ENCODE measurements at regions not wholly inside any gene's neighbourhood (a gene's known extent, or its start where the extent isn't known, plus 50 kb on each side); places are given as distances from the start of the nearest gene placed in this dataset.

GRCh38 chr17:22503322-22503899 lies 811.1 kb downstream of the KCNJ18 start:
- no peak for TF ChIP-seq PKNOX1 (IDR thresholded peaks at IDR 0.05)
- TF ChIP-seq FOXK2 (IDR thresholded peaks at IDR 0.05) = no peak
- no peak for TF ChIP-seq SP1 (IDR thresholded peaks at IDR 0.05)
- no peak for TF ChIP-seq NFRKB (IDR thresholded peaks at IDR 0.05)
- no peak for TF ChIP-seq HDGF (IDR thresholded peaks at IDR 0.05; ENCODE audit: borderline replicate concordance)
- no peak for TF ChIP-seq SUZ12 (IDR thresholded peaks at IDR 0.05)
- no peak for TF ChIP-seq ELF4 (IDR thresholded peaks at IDR 0.05)
- no peak for TF ChIP-seq FOXA1 (IDR thresholded peaks at IDR 0.05)
- TF ChIP-seq LEF1 (IDR thresholded peaks at IDR 0.05; ENCODE audit: borderline replicate concordance) = no peak
- TF ChIP-seq L3MBTL2 (conservative IDR thresholded peaks at IDR 0.05) = no peak
- no peak for TF ChIP-seq CTBP1 (IDR thresholded peaks at IDR 0.05; ENCODE audit: borderline replicate concordance)
- TF ChIP-seq BHLHE40 (IDR thresholded peaks at IDR 0.05; ENCODE audit: borderline replicate concordance) = no peak
- TF ChIP-seq FOXM1 (IDR thresholded peaks at IDR 0.05; ENCODE audit: borderline replicate concordance) = no peak
- no peak for TF ChIP-seq TARDBP (IDR thresholded peaks at IDR 0.05)
- no peak for TF ChIP-seq ARNT (IDR thresholded peaks at IDR 0.05)
- no peak for TF ChIP-seq ZNF384 (IDR thresholded peaks at IDR 0.05)
- no peak for DNase-seq (ENCODE audit: extremely low spot score)
- POLR2A ChIA-PET = no interaction called here
- CTCF ChIA-PET = no interaction called here

- ChIA-PET CTCF (no interaction called here), POLR2A (no interaction called here)
- DNase-seq (ENCODE audit: extremely low spot score) = no peak
- TF ChIP-seq LEF1 (IDR thresholded peaks at IDR 0.05; ENCODE audit: borderline replicate concordance) = no peak
- no peak for TF ChIP-seq PKNOX1 (IDR thresholded peaks at IDR 0.05)
- TF ChIP-seq ELF4 (IDR thresholded peaks at IDR 0.05) = no peak
- no peak for TF ChIP-seq HDGF (IDR thresholded peaks at IDR 0.05; ENCODE audit: borderline replicate concordance)
- no peak for TF ChIP-seq SUZ12 (IDR thresholded peaks at IDR 0.05)
These were observed 813.3 kb downstream of the KCNJ18 start for GRCh38 chr17:22505660-22506059.

GRCh38 chr17:22506231-22506630 lies 813.9 kb downstream of the KCNJ18 start:
- ChIA-PET CTCF (no interaction called here), POLR2A (no interaction called here)
- DNase-seq (ENCODE audit: extremely low spot score) = no peak
- TF ChIP-seq HDGF (IDR thresholded peaks at IDR 0.05; ENCODE audit: borderline replicate concordance) (no peak), PKNOX1 (IDR thresholded peaks at IDR 0.05) (no peak), ZNF384 (IDR thresholded peaks at IDR 0.05) (no peak)

GRCh38 chr17:22506861-22507260 lies 814.5 kb downstream of the KCNJ18 start:
- TF ChIP-seq ELF4 (IDR thresholded peaks at IDR 0.05) = no peak
- TF ChIP-seq FOXK2 (IDR thresholded peaks at IDR 0.05) = no peak
- ChIA-PET POLR2A (no interaction called here), CTCF (no interaction called here)
- DNase-seq (ENCODE audit: extremely low spot score) = no peak

- POLR2A ChIA-PET = no interaction called here
- DNase-seq (ENCODE audit: extremely low spot score) = no peak
- CTCF ChIA-PET = no interaction called here
- TF ChIP-seq FOXK2 (IDR thresholded peaks at IDR 0.05) = no peak
- no peak for TF ChIP-seq BHLHE40 (IDR thresholded peaks at IDR 0.05; ENCODE audit: borderline replicate concordance)
- TF ChIP-seq PKNOX1 (IDR thresholded peaks at IDR 0.05) = no peak
These were observed 815.5 kb downstream of the KCNJ18 start for GRCh38 chr17:22507823-22508222.

- TF ChIP-seq PKNOX1 (IDR thresholded peaks at IDR 0.05) = no peak
- no peak for TF ChIP-seq ELF4 (IDR thresholded peaks at IDR 0.05)
- TF ChIP-seq HDGF (IDR thresholded peaks at IDR 0.05; ENCODE audit: borderline replicate concordance) = no peak
- no peak for TF ChIP-seq LEF1 (IDR thresholded peaks at IDR 0.05; ENCODE audit: borderline replicate concordance)
- no peak for DNase-seq (ENCODE audit: extremely low spot score)
- ChIA-PET CTCF (no interaction called here), POLR2A (no interaction called here)
These were observed 818.2 kb downstream of the KCNJ18 start for GRCh38 chr17:22510504-22510903.

GRCh38 chr17:22511431-22511830 lies 819.1 kb downstream of the KCNJ18 start:
- DNase-seq (ENCODE audit: extremely low spot score) = no peak
- ChIA-PET CTCF (no interaction called here), POLR2A (no interaction called here)
- TF ChIP-seq ZNF384 (IDR thresholded peaks at IDR 0.05) (no peak), FOXM1 (IDR thresholded peaks at IDR 0.05; ENCODE audit: borderline replicate concordance) (no peak), ELF4 (IDR thresholded peaks at IDR 0.05) (no peak), ARNT (IDR thresholded peaks at IDR 0.05) (no peak), TARDBP (IDR thresholded peaks at IDR 0.05) (no peak), SP1 (IDR thresholded peaks at IDR 0.05) (no peak), PKNOX1 (IDR thresholded peaks at IDR 0.05) (no peak), LEF1 (IDR thresholded peaks at IDR 0.05; ENCODE audit: borderline replicate concordance) (no peak), FOXA1 (IDR thresholded peaks at IDR 0.05) (no peak), SUZ12 (IDR thresholded peaks at IDR 0.05) (no peak), CTBP1 (IDR thresholded peaks at IDR 0.05; ENCODE audit: borderline replicate concordance) (no peak), BHLHE40 (IDR thresholded peaks at IDR 0.05; ENCODE audit: borderline replicate concordance) (no peak), L3MBTL2 (conservative IDR thresholded peaks at IDR 0.05) (no peak), HDGF (IDR thresholded peaks at IDR 0.05; ENCODE audit: borderline replicate concordance) (no peak)

All from HEK293T (cell line).